ENCODE measurements at regions not wholly inside any gene's neighbourhood (a gene's known extent, or its start where the extent isn't known, plus 50 kb on each side); places are given as distances from the start of the nearest gene placed in this dataset.

- Mint-ChIP-seq H3K36me3 (ENCODE audit: low read depth) (no peaks in the 10 kb centered on the region), H3K27me3 (ENCODE audit: insufficient read depth, low read depth, poor library complexity) (peaks cover 6% of the 10 kb centered on the region)
Measured at GRCh38 chr15:80343554-80343992, 60.6 kb upstream of the ARNT2 start.

DNA sequence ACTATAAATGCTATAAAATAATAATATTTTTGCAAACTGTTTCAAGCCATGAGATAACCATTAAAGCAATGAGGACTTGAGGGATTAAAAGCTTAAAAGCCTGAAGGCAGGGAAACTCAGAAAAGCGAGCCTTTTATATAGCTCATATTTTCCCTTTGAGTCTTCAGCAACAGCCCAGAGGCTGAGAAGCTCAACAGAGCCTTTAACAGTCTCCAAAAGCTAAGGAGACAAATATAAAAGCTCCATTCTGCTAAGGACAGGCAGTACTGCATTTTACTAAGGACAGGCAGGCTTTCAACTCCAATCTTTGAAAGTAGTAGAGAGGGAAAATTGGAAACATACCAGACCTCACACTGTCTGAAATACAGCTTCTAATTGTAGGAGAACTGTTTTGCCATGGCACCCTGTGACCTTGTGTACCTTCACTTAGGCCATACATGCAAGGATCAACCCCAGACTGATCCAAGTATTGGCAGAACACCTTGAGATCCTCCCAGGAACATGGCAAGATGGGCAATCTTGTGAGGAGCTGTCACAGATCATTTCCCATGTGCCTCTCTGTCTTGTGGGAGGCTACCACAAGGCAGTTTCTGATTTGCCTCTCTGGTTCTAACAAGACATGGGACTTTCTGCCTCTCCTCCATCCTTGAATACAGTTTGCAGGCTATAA is 53.1 kb upstream of the ARNT2 start:
- no peak overlapping the region for H3K27ac ChIP-seq (ENCODE audit: low read depth)
- H3K4me2 ChIP-seq: no peak overlapping the region
- no peak overlapping the region for H3K4me3 Mint-ChIP-seq
- no peaks in the 10 kb centered on the region for H3F3A ChIP-seq (replicated peaks; ENCODE audit: low read depth)
- ATAC-seq (no peak), DNase-seq (ENCODE audit: low spot score) (no peak)
- H3K4me3 ChIP-seq: no peak overlapping the region
- H3K27ac Mint-ChIP-seq: no peak overlapping the region
- H3K27me3 ChIP-seq (ENCODE audit: insufficient read depth): no peaks in the 10 kb centered on the region
- H3K9me2 ChIP-seq (ENCODE audit: insufficient read depth): no peaks in the 10 kb centered on the region; the same call in 1 of the 2 replicates
- H3K79me2 ChIP-seq (replicated peaks; ENCODE audit: insufficient read depth): no peaks in the 10 kb centered on the region
- peaks cover 2% of the 10 kb centered on the region; the same call in 1 of the 3 replicates for H3K4me1 Mint-ChIP-seq
- no peak overlapping the region for H2AFZ ChIP-seq
- H3K27me3 Mint-ChIP-seq (ENCODE audit: insufficient read depth, low read depth, poor library complexity): no peaks in the 10 kb centered on the region
- no peaks in the 10 kb centered on the region for H4K20me1 ChIP-seq (replicated peaks; ENCODE audit: insufficient read depth)
- no peaks in the 10 kb centered on the region for H3K36me3 Mint-ChIP-seq (ENCODE audit: low read depth)
- H3K36me3 ChIP-seq (ENCODE audit: insufficient read depth): no peaks in the 10 kb centered on the region
- H3K4me1 ChIP-seq (ENCODE audit: insufficient read depth): no peaks in the 10 kb centered on the region
- no peaks in the 10 kb centered on the region for H3K9me3 Mint-ChIP-seq
- TF ChIP-seq CTCF (conservative IDR thresholded peaks at IDR 0.05; ENCODE audit: low read depth in 2 of 2): no peak
- TF ChIP-seq, protein P1, sequence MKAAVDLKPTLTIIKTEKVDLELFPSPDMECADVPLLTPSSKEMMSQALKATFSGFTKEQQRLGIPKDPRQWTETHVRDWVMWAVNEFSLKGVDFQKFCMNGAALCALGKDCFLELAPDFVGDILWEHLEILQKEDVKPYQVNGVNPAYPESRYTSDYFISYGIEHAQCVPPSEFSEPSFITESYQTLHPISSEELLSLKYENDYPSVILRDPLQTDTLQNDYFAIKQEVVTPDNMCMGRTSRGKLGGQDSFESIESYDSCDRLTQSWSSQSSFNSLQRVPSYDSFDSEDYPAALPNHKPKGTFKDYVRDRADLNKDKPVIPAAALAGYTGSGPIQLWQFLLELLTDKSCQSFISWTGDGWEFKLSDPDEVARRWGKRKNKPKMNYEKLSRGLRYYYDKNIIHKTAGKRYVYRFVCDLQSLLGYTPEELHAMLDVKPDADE (IDR thresholded peaks at IDR 0.05): no peak
- TF ChIP-seq, protein P2, sequence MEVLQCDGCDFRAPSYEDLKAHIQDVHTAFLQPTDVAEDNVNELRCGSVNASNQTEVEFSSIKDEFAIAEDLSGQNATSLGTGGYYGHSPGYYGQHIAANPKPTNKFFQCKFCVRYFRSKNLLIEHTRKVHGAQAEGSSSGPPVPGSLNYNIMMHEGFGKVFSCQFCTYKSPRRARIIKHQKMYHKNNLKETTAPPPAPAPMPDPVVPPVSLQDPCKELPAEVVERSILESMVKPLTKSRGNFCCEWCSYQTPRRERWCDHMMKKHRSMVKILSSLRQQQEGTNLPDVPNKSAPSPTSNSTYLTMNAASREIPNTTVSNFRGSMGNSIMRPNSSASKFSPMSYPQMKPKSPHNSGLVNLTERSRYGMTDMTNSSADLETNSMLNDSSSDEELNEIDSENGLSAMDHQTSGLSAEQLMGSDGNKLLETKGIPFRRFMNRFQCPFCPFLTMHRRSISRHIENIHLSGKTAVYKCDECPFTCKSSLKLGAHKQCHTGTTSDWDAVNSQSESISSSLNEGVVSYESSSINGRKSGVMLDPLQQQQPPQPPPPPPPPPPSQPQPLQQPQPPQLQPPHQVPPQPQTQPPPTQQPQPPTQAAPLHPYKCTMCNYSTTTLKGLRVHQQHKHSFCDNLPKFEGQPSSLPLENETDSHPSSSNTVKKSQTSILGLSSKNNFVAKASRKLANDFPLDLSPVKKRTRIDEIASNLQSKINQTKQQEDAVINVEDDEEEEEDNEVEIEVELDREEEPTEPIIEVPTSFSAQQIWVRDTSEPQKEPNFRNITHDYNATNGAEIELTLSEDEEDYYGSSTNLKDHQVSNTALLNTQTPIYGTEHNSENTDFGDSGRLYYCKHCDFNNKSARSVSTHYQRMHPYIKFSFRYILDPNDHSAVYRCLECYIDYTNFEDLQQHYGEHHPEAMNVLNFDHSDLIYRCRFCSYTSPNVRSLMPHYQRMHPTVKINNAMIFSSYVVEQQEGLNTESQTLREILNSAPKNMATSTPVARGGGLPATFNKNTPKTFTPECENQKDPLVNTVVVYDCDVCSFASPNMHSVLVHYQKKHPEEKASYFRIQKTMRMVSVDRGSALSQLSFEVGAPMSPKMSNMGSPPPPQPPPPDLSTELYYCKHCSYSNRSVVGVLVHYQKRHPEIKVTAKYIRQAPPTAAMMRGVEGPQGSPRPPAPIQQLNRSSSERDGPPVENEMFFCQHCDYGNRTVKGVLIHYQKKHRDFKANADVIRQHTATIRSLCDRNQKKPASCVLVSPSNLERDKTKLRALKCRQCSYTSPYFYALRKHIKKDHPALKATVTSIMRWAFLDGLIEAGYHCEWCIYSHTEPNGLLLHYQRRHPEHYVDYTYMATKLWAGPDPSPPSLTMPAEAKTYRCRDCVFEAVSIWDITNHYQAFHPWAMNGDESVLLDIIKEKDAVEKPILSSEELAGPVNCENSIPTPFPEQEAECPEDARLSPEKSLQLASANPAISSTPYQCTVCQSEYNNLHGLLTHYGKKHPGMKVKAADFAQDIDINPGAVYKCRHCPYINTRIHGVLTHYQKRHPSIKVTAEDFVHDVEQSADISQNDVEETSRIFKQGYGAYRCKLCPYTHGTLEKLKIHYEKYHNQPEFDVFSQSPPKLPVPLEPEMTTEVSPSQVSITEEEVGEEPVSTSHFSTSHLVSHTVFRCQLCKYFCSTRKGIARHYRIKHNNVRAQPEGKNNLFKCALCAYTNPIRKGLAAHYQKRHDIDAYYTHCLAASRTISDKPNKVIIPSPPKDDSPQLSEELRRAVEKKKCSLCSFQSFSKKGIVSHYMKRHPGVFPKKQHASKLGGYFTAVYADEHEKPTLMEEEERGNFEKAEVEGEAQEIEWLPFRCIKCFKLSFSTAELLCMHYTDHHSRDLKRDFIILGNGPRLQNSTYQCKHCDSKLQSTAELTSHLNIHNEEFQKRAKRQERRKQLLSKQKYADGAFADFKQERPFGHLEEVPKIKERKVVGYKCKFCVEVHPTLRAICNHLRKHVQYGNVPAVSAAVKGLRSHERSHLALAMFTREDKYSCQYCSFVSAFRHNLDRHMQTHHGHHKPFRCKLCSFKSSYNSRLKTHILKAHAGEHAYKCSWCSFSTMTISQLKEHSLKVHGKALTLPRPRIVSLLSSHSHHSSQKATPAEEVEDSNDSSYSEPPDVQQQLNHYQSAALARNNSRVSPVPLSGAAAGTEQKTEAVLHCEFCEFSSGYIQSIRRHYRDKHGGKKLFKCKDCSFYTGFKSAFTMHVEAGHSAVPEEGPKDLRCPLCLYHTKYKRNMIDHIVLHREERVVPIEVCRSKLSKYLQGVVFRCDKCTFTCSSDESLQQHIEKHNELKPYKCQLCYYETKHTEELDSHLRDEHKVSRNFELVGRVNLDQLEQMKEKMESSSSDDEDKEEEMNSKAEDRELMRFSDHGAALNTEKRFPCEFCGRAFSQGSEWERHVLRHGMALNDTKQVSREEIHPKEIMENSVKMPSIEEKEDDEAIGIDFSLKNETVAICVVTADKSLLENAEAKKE (CRISPR knock-in tag; IDR thresholded peaks at IDR 0.05): no peak

More at GRCh38 chr15:80343554-80343992, 60.6 kb upstream of the ARNT2 start:
- Histone ChIP-seq H3F3A (replicated peaks; ENCODE audit: low read depth) (no peaks in the 10 kb centered on the region), H3K9me2 (ENCODE audit: insufficient read depth) (0 out of 2 replicates have a peak, but pooled peaks cover 6% of the 10 kb centered on the region), H4K20me1 (replicated peaks; ENCODE audit: insufficient read depth) (no peaks in the 10 kb centered on the region), H3K79me2 (replicated peaks; ENCODE audit: insufficient read depth) (no peaks in the 10 kb centered on the region), H3K27me3 (ENCODE audit: insufficient read depth) (no peaks in the 10 kb centered on the region), H2AFZ (no peak overlapping the region), H3K27ac (ENCODE audit: low read depth) (no peak overlapping the region), H3K4me1 (ENCODE audit: insufficient read depth) (no peaks in the 10 kb centered on the region), H3K36me3 (ENCODE audit: insufficient read depth) (no peaks in the 10 kb centered on the region), H3K4me2 (no peak overlapping the region), H3K4me3 (no peak overlapping the region)
- H3K4me1 Mint-ChIP-seq: peaks cover 2% of the 10 kb centered on the region; the same call in 1 of the 3 replicates
- no peak for ATAC-seq
- TF ChIP-seq ZNF331 (CRISPR knock-in tag; IDR thresholded peaks at IDR 0.05; ENCODE audit: low read depth) (no peak), ZNF114 (CRISPR knock-in tag; IDR thresholded peaks at IDR 0.05) (no peak), CTCF (conservative IDR thresholded peaks at IDR 0.05; ENCODE audit: low read depth in 2 of 2) (no peak), JUNB (IDR thresholded peaks at IDR 0.05; ENCODE audit: unreplicated experiment) (no peak)
- H3K4me3 Mint-ChIP-seq: no peak overlapping the region
- no peak overlapping the region for H3K27ac Mint-ChIP-seq
- no peak for DNase-seq (ENCODE audit: low spot score)
- no peaks in the 10 kb centered on the region for H3K9me3 Mint-ChIP-seq
